ENCODE measurements at regions not wholly inside any gene's neighbourhood (a gene's known extent, or its start where the extent isn't known, plus 50 kb on each side); places are given as distances from the start of the nearest gene placed in this dataset.
A peak's percentile ranks its signal among the peaks of the same experiment; 100 is the strongest.

- DNase-seq: no peak
- H3K36me3 ChIP-seq (ENCODE audit: control insufficient read depth, insufficient read depth, low read length): no peaks in the 10 kb centered on the region
- peaks cover 12% of the 10 kb centered on the region for H3K4me1 ChIP-seq (ENCODE audit: control insufficient read depth, insufficient read depth, low read length)
- WGBS (ENCODE audit: insufficient coverage): 50% methylated on average over 1 of the region's 3 CpGs
- no peaks in the 10 kb centered on the region for H3K27me3 ChIP-seq (ENCODE audit: control insufficient read depth, insufficient read depth, low read length)
- no peak overlapping the region for H3K4me3 ChIP-seq (ENCODE audit: low read length)
- no peak overlapping the region for H3K27ac ChIP-seq (ENCODE audit: low read length)
- H3K9me3 ChIP-seq (replicated peaks; ENCODE audit: control insufficient read depth, low read depth, low read length): no peaks in the 10 kb centered on the region
Observed at GRCh38 chr3:59247402-59247841, 197.6 kb upstream of the CFAP20DC start.

GRCh38 chr3:59246719-59247401, 197.0 kb upstream of the CFAP20DC start:
- no peak overlapping the region for H3K4me3 ChIP-seq (ENCODE audit: low read length)
- no peaks in the 10 kb centered on the region for H3K27me3 ChIP-seq (ENCODE audit: control insufficient read depth, insufficient read depth, low read length)
- no peak for DNase-seq
- no peak overlapping the region for H3K27ac ChIP-seq (ENCODE audit: low read length)
- no peaks in the 10 kb centered on the region for H3K36me3 ChIP-seq (ENCODE audit: control insufficient read depth, insufficient read depth, low read length)
- H3K4me1 ChIP-seq (ENCODE audit: control insufficient read depth, insufficient read depth, low read length): peaks cover 12% of the 10 kb centered on the region
- no peaks in the 10 kb centered on the region for H3K9me3 ChIP-seq (replicated peaks; ENCODE audit: control insufficient read depth, low read depth, low read length)
- no CpG with 5 or more reads among the region's 3 CpGs for WGBS (ENCODE audit: insufficient coverage)

GRCh38 chr3:59245859-59246501, 196.2 kb upstream of the CFAP20DC start:
- peaks cover 12% of the 10 kb centered on the region for H3K4me1 ChIP-seq (ENCODE audit: control insufficient read depth, insufficient read depth, low read length)
- peak; percentile 44 for DNase-seq
- no peak overlapping the region for H3K27ac ChIP-seq (ENCODE audit: low read length)
- WGBS (ENCODE audit: insufficient coverage): 81% methylated on average over 4 of the region's 8 CpGs
- no peaks in the 10 kb centered on the region for H3K9me3 ChIP-seq (replicated peaks; ENCODE audit: control insufficient read depth, low read depth, low read length)
- no peaks in the 10 kb centered on the region for H3K36me3 ChIP-seq (ENCODE audit: control insufficient read depth, insufficient read depth, low read length)
- H3K27me3 ChIP-seq (ENCODE audit: control insufficient read depth, insufficient read depth, low read length): no peaks in the 10 kb centered on the region
- H3K4me3 ChIP-seq (ENCODE audit: low read length): no peak overlapping the region

- H3K4me3 ChIP-seq (ENCODE audit: low read length): no peak overlapping the region
- DNase-seq: peak; percentile 12
- WGBS (ENCODE audit: insufficient coverage): 25% methylated on average over 1 of the region's 5 CpGs
- H3K36me3 ChIP-seq (ENCODE audit: control insufficient read depth, insufficient read depth, low read length): no peaks in the 10 kb centered on the region
- H3K27me3 ChIP-seq (ENCODE audit: control insufficient read depth, insufficient read depth, low read length): no peaks in the 10 kb centered on the region
- H3K27ac ChIP-seq (ENCODE audit: low read length): no peak overlapping the region
- H3K4me1 ChIP-seq (ENCODE audit: control insufficient read depth, insufficient read depth, low read length): peaks cover 12% of the 10 kb centered on the region
- no peaks in the 10 kb centered on the region for H3K9me3 ChIP-seq (replicated peaks; ENCODE audit: control insufficient read depth, low read depth, low read length)
Observed at GRCh38 chr3:59245300-59245858, 195.6 kb upstream of the CFAP20DC start.

- Histone ChIP-seq H3K4me3 (ENCODE audit: low read length) (no peak overlapping the region), H3K27me3 (ENCODE audit: control insufficient read depth, insufficient read depth, low read length) (no peaks in the 10 kb centered on the region), H3K4me1 (ENCODE audit: control insufficient read depth, insufficient read depth, low read length) (peaks cover 12% of the 10 kb centered on the region), H3K27ac (ENCODE audit: low read length) (no peak overlapping the region), H3K9me3 (replicated peaks; ENCODE audit: control insufficient read depth, low read depth, low read length) (no peaks in the 10 kb centered on the region), H3K36me3 (ENCODE audit: control insufficient read depth, insufficient read depth, low read length) (no peaks in the 10 kb centered on the region)
- 75% methylated on average over 2 of the region's 6 CpGs for WGBS (ENCODE audit: insufficient coverage)
- DNase-seq: no peak
Observed at GRCh38 chr3:59244343-59244742, 194.5 kb upstream of the CFAP20DC start.

GRCh38 chr3:59243476-59243875, 193.7 kb upstream of the CFAP20DC start:
- WGBS (ENCODE audit: insufficient coverage): no CpG with 5 or more reads among the region's 1 CpG
- Histone ChIP-seq H3K27me3 (ENCODE audit: control insufficient read depth, insufficient read depth, low read length) (no peaks in the 10 kb centered on the region), H3K9me3 (replicated peaks; ENCODE audit: control insufficient read depth, low read depth, low read length) (peaks cover 3% of the 10 kb centered on the region), H3K4me3 (ENCODE audit: low read length) (no peak overlapping the region), H3K36me3 (ENCODE audit: control insufficient read depth, insufficient read depth, low read length) (no peaks in the 10 kb centered on the region), H3K4me1 (ENCODE audit: control insufficient read depth, insufficient read depth, low read length) (peaks cover 12% of the 10 kb centered on the region), H3K27ac (ENCODE audit: low read length) (no peak overlapping the region)
- no peak for DNase-seq

GRCh38 chr3:59240666-59241255, 190.9 kb upstream of the CFAP20DC start:
- Histone ChIP-seq H3K4me3 (ENCODE audit: low read length) (no peak overlapping the region), H3K27ac (ENCODE audit: low read length) (no peak overlapping the region), H3K4me1 (ENCODE audit: control insufficient read depth, insufficient read depth, low read length) (peaks cover 7% of the 10 kb centered on the region), H3K9me3 (replicated peaks; ENCODE audit: control insufficient read depth, low read depth, low read length) (peaks cover 3% of the 10 kb centered on the region), H3K36me3 (ENCODE audit: control insufficient read depth, insufficient read depth, low read length) (no peaks in the 10 kb centered on the region), H3K27me3 (ENCODE audit: control insufficient read depth, insufficient read depth, low read length) (no peaks in the 10 kb centered on the region)
- WGBS (ENCODE audit: insufficient coverage): no CpG with 5 or more reads among the region's 2 CpGs
- no peak for DNase-seq

- H3K4me3 ChIP-seq (ENCODE audit: low read length): no peak overlapping the region
- no peaks in the 10 kb centered on the region for H3K4me1 ChIP-seq (ENCODE audit: control insufficient read depth, insufficient read depth, low read length)
- no peak for DNase-seq
- peaks cover 3% of the 10 kb centered on the region for H3K9me3 ChIP-seq (replicated peaks; ENCODE audit: control insufficient read depth, low read depth, low read length)
- H3K36me3 ChIP-seq (ENCODE audit: control insufficient read depth, insufficient read depth, low read length): no peaks in the 10 kb centered on the region
- H3K27me3 ChIP-seq (ENCODE audit: control insufficient read depth, insufficient read depth, low read length): no peaks in the 10 kb centered on the region
- H3K27ac ChIP-seq (ENCODE audit: low read length): no peak overlapping the region
- 87% methylated on average over 3 of the region's 6 CpGs for WGBS (ENCODE audit: insufficient coverage)
Observed at GRCh38 chr3:59237121-59237520, 187.3 kb upstream of the CFAP20DC start.

GRCh38 chr3:59235634-59236012, 185.8 kb upstream of the CFAP20DC start:
- no peaks in the 10 kb centered on the region for H3K27me3 ChIP-seq (ENCODE audit: control insufficient read depth, insufficient read depth, low read length)
- DNase-seq: no peak
- H3K4me1 ChIP-seq (ENCODE audit: control insufficient read depth, insufficient read depth, low read length): no peaks in the 10 kb centered on the region
- no peak overlapping the region for H3K4me3 ChIP-seq (ENCODE audit: low read length)
- no peaks in the 10 kb centered on the region for H3K36me3 ChIP-seq (ENCODE audit: control insufficient read depth, insufficient read depth, low read length)
- 40% methylated on average over 1 of the region's 3 CpGs for WGBS (ENCODE audit: insufficient coverage)
- H3K9me3 ChIP-seq (replicated peaks; ENCODE audit: control insufficient read depth, low read depth, low read length): peaks cover 9% of the 10 kb centered on the region
- no peak overlapping the region for H3K27ac ChIP-seq (ENCODE audit: low read length)

GRCh38 chr3:59234884-59235633, 185.2 kb upstream of the CFAP20DC start:
- Histone ChIP-seq H3K4me1 (ENCODE audit: control insufficient read depth, insufficient read depth, low read length) (no peaks in the 10 kb centered on the region), H3K27ac (ENCODE audit: low read length) (no peak overlapping the region), H3K36me3 (ENCODE audit: control insufficient read depth, insufficient read depth, low read length) (no peaks in the 10 kb centered on the region), H3K4me3 (ENCODE audit: low read length) (no peak overlapping the region), H3K27me3 (ENCODE audit: control insufficient read depth, insufficient read depth, low read length) (no peaks in the 10 kb centered on the region), H3K9me3 (replicated peaks; ENCODE audit: control insufficient read depth, low read depth, low read length) (peaks cover 10% of the 10 kb centered on the region)
- 10% methylated on average over 1 of the region's 2 CpGs for WGBS (ENCODE audit: insufficient coverage)
- peak; percentile 49 for DNase-seq

Data from muscle of leg (tissue), 3 donors.